ENCODE measurements at regions not wholly inside any gene's neighbourhood (a gene's known extent, or its start where the extent isn't known, plus 50 kb on each side); places are given as distances from the start of the nearest gene placed in this dataset.

DNA sequence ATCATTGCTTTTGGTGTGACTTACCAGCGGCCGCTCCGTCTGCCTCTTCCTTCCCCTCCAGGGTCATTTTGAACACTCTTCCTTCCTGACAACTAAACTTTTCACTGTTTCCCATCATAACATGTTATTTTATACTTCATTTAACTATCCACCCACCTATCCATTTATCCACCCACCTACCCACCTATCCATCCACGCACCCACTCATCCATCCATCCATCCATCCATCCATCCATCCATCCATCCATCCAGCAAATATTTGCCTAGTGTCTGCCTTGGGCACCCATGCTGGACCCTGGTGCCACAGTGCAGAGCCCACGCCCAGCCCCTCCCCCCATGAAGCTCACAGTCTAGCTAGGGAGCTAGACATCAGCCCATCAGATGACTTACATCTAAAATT lies 254.9 kb downstream of the TLE3 start:
- TF ChIP-seq EZH2phosphoT487 (IDR thresholded peaks at IDR 0.05; ENCODE audit: borderline replicate concordance, low read length): no peak
- TF ChIP-seq CTCF (IDR thresholded peaks at IDR 0.05; ENCODE audit: low read depth, low read length, poor library complexity, severe bottlenecking): no peak
- 0 out of 2 replicates have a peak, but pooled peaks cover 2% of the 10 kb centered on the region for H3K27me3 ChIP-seq (ENCODE audit: control insufficient read depth, low read length)
- no peaks in the 10 kb centered on the region for H3K9me2 ChIP-seq (replicated peaks; ENCODE audit: control insufficient read depth, low read length)
- no peaks in the 10 kb centered on the region for H3K79me2 ChIP-seq (ENCODE audit: control insufficient read depth, low read length)
- H4K20me1 ChIP-seq (ENCODE audit: control insufficient read depth, insufficient read depth, low read depth, low read length): no peaks in the 10 kb centered on the region
- no peaks in the 10 kb centered on the region for H3K36me3 ChIP-seq (ENCODE audit: control insufficient read depth, low read length)
- H3K9me3 ChIP-seq (ENCODE audit: control insufficient read depth, insufficient read depth, low read length): no peaks in the 10 kb centered on the region
- H3K27ac ChIP-seq (ENCODE audit: low read depth, low read length): no peak overlapping the region
- H3K4me1 ChIP-seq (ENCODE audit: control insufficient read depth, low read length): no peaks in the 10 kb centered on the region
- no peaks in the 10 kb centered on the region for H3F3A ChIP-seq (ENCODE audit: control insufficient read depth, insufficient read depth)
- no peak overlapping the region for H3K4me2 ChIP-seq (ENCODE audit: low read length)
- no peak overlapping the region for H3K4me3 ChIP-seq (ENCODE audit: low read length)

- no peak overlapping the region for H3K4me3 ChIP-seq (ENCODE audit: low read length)
- TF ChIP-seq CTCF (IDR thresholded peaks at IDR 0.05; ENCODE audit: low read depth, low read length, poor library complexity, severe bottlenecking): no peak
- no peak for TF ChIP-seq EZH2phosphoT487 (IDR thresholded peaks at IDR 0.05; ENCODE audit: borderline replicate concordance, low read length)
- H3K27me3 ChIP-seq (ENCODE audit: control insufficient read depth, low read length): 0 out of 2 replicates have a peak, but pooled peaks cover 2% of the 10 kb centered on the region
- no peaks in the 10 kb centered on the region for H3K79me2 ChIP-seq (ENCODE audit: control insufficient read depth, low read length)
- no peak overlapping the region for H3K4me2 ChIP-seq (ENCODE audit: low read length)
- no peaks in the 10 kb centered on the region for H3K36me3 ChIP-seq (ENCODE audit: control insufficient read depth, low read length)
- H4K20me1 ChIP-seq (ENCODE audit: control insufficient read depth, insufficient read depth, low read depth, low read length): no peaks in the 10 kb centered on the region
- no peaks in the 10 kb centered on the region for H3F3A ChIP-seq (ENCODE audit: control insufficient read depth, insufficient read depth)
- H3K9me2 ChIP-seq (replicated peaks; ENCODE audit: control insufficient read depth, low read length): no peaks in the 10 kb centered on the region
- H3K9me3 ChIP-seq (ENCODE audit: control insufficient read depth, insufficient read depth, low read length): no peaks in the 10 kb centered on the region
- H3K27ac ChIP-seq (ENCODE audit: low read depth, low read length): no peak overlapping the region
- no peaks in the 10 kb centered on the region for H3K4me1 ChIP-seq (ENCODE audit: control insufficient read depth, low read length)
Measured at GRCh38 chr15:69843276-69843899, 254.3 kb downstream of the TLE3 start.

- Histone ChIP-seq H4K20me1 (ENCODE audit: control insufficient read depth, insufficient read depth, low read depth, low read length) (no peaks in the 10 kb centered on the region), H3K79me2 (ENCODE audit: control insufficient read depth, low read length) (no peaks in the 10 kb centered on the region), H3K9me2 (replicated peaks; ENCODE audit: control insufficient read depth, low read length) (no peaks in the 10 kb centered on the region), H3K9me3 (ENCODE audit: control insufficient read depth, insufficient read depth, low read length) (no peaks in the 10 kb centered on the region), H3K27ac (ENCODE audit: low read depth, low read length) (no peak overlapping the region), H3K4me3 (ENCODE audit: low read length) (no peak overlapping the region), H3K4me1 (ENCODE audit: control insufficient read depth, low read length) (no peaks in the 10 kb centered on the region), H3F3A (ENCODE audit: control insufficient read depth, insufficient read depth) (no peaks in the 10 kb centered on the region), H3K4me2 (ENCODE audit: low read length) (no peak overlapping the region), H3K27me3 (ENCODE audit: control insufficient read depth, low read length) (0 out of 2 replicates have a peak, but pooled peaks cover 2% of the 10 kb centered on the region), H3K36me3 (ENCODE audit: control insufficient read depth, low read length) (no peaks in the 10 kb centered on the region)
- TF ChIP-seq CTCF (IDR thresholded peaks at IDR 0.05; ENCODE audit: low read depth, low read length, poor library complexity, severe bottlenecking): no peak
- TF ChIP-seq EZH2phosphoT487 (IDR thresholded peaks at IDR 0.05; ENCODE audit: borderline replicate concordance, low read length): no peak
Measured at GRCh38 chr15:69843900-69844304, 253.8 kb downstream of the TLE3 start.

Data from DOHH2 (cell line).